H1 (cell line): ENCODE measurements at regions not wholly inside any gene's neighbourhood (a gene's known extent, or its start where the extent isn't known, plus 50 kb on each side); places are given as distances from the start of the nearest gene placed in this dataset.
A peak's percentile ranks its signal among the peaks of the same experiment; 100 is the strongest.

Experiments used
- BCL11A ChIP-seq, 2 experiments: IDR thresholded peaks; one replicate each; pipeline ENCODE4 v1.6.1; 2011; ENCODE audit warnings: low read depth in 2 of 2, low read length in 2 of 2, mild to moderate bottlenecking in 2 of 2
- CBX8 ChIP-seq: fragments of 300-800, 300-1000 bp; sonication (generic); IDR thresholded peaks from 2 replicates; pipeline ENCODE4 v1.7.1; 2016; ENCODE audit warnings: low read depth, low read length, borderline replicate concordance
- CEBPB ChIP-seq: IDR thresholded peaks from 2 replicates; pipeline ENCODE4 v1.6.1; 2012; ENCODE audit warnings: low read depth, low read length
- CHD1 ChIP-seq: IDR thresholded peaks from 2 replicates; pipeline ENCODE4 v1.6.1; 2012; ENCODE audit warnings: low read depth, low read length, improper control_type of control experiment
- CHD2 ChIP-seq: IDR thresholded peaks from 2 replicates; pipeline ENCODE4 v1.6.1; 2012; ENCODE audit warnings: low read length, improper control_type of control experiment
- CREB1 ChIP-seq: IDR thresholded peaks from 2 replicates; pipeline ENCODE4 v1.6.1; 2012; ENCODE audit warnings: inconsistent platforms
- EZH2 ChIP-seq: fragments of 200-600 bp; sonication (generic); IDR thresholded peaks from 2 replicates; pipeline ENCODE4 v1.7.1; 2012; ENCODE audit warnings: low read depth, mild to moderate bottlenecking, moderate library complexity, low read length, inconsistent platforms; ENCODE audit not compliant: severe bottlenecking
- FOSL1 ChIP-seq: IDR thresholded peaks from 2 replicates; pipeline ENCODE4 v1.6.1; 2011; ENCODE audit warnings: mild to moderate bottlenecking, low read depth, low read length, moderate library complexity; ENCODE audit not compliant: insufficient read depth
- HDAC2 ChIP-seq, 2 experiments: fragments of 300-600 bp in 1 of 2; sonication (generic) in 1 of 2; IDR thresholded peaks; 2 replicates each; pipeline ENCODE4 v1.6.1; 2011 to 2012; ENCODE audit warnings: low read depth in 2 of 2, low read length in 2 of 2, mild to moderate bottlenecking in 2 of 2, moderate library complexity in 2 of 2, borderline replicate concordance in 1 of 2, inconsistent platforms in 1 of 2
- KDM4A ChIP-seq: IDR thresholded peaks from one replicate; pipeline ENCODE4 v1.7.1; 2012; ENCODE audit warnings: low read depth, mild to moderate bottlenecking, moderate library complexity, low read length, inconsistent platforms; ENCODE audit not compliant: severe bottlenecking
- KDM5A ChIP-seq: fragments of 200-600 bp; IDR thresholded peaks from 2 replicates; pipeline ENCODE4 v1.7.1; 2012; ENCODE audit warnings: mild to moderate bottlenecking, low read length, inconsistent platforms, mixed read lengths
- NANOG ChIP-seq: IDR thresholded peaks from 2 replicates; pipeline ENCODE4 v1.6.1; 2011; ENCODE audit warnings: low read length, low read depth, mild to moderate bottlenecking, inconsistent platforms; ENCODE audit not compliant: insufficient read depth, poor library complexity, severe bottlenecking
- PHF8 ChIP-seq: fragments of 200-600 bp; sonication (generic); conservative IDR thresholded peaks from 2 replicates; pipeline ENCODE4 v1.7.1; 2012; ENCODE audit warnings: low read depth, mild to moderate bottlenecking, inconsistent platforms, low read length, moderate library complexity
- POU5F1 ChIP-seq: IDR thresholded peaks from 2 replicates; pipeline ENCODE4 v1.6.1; 2011; ENCODE audit warnings: low read depth, mild to moderate bottlenecking, low read length, moderate library complexity
- RAD21 ChIP-seq, 2 experiments: IDR thresholded peaks in 1 of 2; conservative IDR thresholded peaks in 1 of 2; 2 replicates each; pipeline ENCODE4 v1.6.1; 2011; ENCODE audit warnings: low read depth in 2 of 2, low read length in 2 of 2, improper control_type of control experiment in 1 of 2, inconsistent platforms in 1 of 2, mild to moderate bottlenecking in 1 of 2, moderate library complexity in 1 of 2
- RXRA ChIP-seq: IDR thresholded peaks from 2 replicates; pipeline ENCODE4 v1.6.1; 2011; ENCODE audit warnings: low read depth, mild to moderate bottlenecking, low read length, moderate library complexity; ENCODE audit not compliant: insufficient read depth
- SAP30 ChIP-seq: fragments of 300-600 bp; sonication (generic); IDR thresholded peaks from 2 replicates; pipeline ENCODE4 v1.7.1; 2012; ENCODE audit warnings: low read length, moderate library complexity, mild to moderate bottlenecking, inconsistent platforms; ENCODE audit not compliant: insufficient read depth, insufficient replicate concordance
- SIRT6 ChIP-seq: IDR thresholded peaks from one replicate; pipeline ENCODE4 v1.7.1; 2012; ENCODE audit warnings: low read length, inconsistent platforms
- SIX5 ChIP-seq: IDR thresholded peaks from 2 replicates; pipeline ENCODE4 v1.6.1; 2011; ENCODE audit warnings: mild to moderate bottlenecking, low read depth, low read length
- SP4 ChIP-seq: IDR thresholded peaks from 2 replicates; pipeline ENCODE4 v1.6.1; 2012; ENCODE audit warnings: low read length, inconsistent platforms
- TAF7 ChIP-seq: optimal IDR thresholded peaks from 2 replicates; pipeline ENCODE3; 2011; ENCODE audit warnings: low read depth, mild to moderate bottlenecking, inconsistent platforms, low read length, moderate library complexity, borderline replicate concordance
- TCF12 ChIP-seq: IDR thresholded peaks from 2 replicates; pipeline ENCODE4 v1.6.1; 2011; ENCODE audit warnings: low read depth, mild to moderate bottlenecking, low read length
- TEAD4 ChIP-seq: IDR thresholded peaks from 2 replicates; pipeline ENCODE4 v1.6.1; 2012; ENCODE audit warnings: low read depth, low read length, inconsistent platforms, mixed read lengths
- TF ChIP-seq, protein P1 (sequence below), 3 experiments: IDR thresholded peaks; 1 replicate in 2 of 3; 2 replicates in 1 of 3; pipeline versions ENCODE4 v1.5.1 to v1.6.1; 2011; ENCODE audit warnings: low read length in 3 of 3, mild to moderate bottlenecking in 3 of 3, inconsistent platforms in 2 of 3, low read depth in 1 of 3, moderate library complexity in 1 of 3; ENCODE audit not compliant: insufficient read depth in 1 of 3; ENCODE audit errors: control extremely low read depth in 1 of 3

DNA sequence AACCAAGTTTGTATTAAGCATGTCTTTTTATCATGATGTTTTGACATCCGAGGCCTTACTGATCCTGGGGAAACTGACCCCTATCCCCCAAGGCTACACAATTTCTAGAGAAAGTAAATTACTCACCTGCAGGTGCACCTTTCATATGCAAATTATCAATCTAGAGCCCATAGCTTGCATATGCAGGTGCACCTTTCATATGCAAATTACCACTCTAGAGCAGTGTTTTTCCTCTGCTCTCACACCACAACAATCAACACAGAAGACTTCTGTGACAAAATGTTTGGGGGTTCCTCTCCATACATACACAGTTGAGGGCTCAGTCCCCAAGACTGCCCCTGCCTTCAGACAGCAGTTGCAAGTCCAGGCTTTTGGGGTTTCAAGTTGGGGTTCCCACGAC is 203.7 kb upstream of the RORB start (continued):
- TF ChIP-seq, protein P1, sequence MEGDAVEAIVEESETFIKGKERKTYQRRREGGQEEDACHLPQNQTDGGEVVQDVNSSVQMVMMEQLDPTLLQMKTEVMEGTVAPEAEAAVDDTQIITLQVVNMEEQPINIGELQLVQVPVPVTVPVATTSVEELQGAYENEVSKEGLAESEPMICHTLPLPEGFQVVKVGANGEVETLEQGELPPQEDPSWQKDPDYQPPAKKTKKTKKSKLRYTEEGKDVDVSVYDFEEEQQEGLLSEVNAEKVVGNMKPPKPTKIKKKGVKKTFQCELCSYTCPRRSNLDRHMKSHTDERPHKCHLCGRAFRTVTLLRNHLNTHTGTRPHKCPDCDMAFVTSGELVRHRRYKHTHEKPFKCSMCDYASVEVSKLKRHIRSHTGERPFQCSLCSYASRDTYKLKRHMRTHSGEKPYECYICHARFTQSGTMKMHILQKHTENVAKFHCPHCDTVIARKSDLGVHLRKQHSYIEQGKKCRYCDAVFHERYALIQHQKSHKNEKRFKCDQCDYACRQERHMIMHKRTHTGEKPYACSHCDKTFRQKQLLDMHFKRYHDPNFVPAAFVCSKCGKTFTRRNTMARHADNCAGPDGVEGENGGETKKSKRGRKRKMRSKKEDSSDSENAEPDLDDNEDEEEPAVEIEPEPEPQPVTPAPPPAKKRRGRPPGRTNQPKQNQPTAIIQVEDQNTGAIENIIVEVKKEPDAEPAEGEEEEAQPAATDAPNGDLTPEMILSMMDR (IDR thresholded peaks at IDR 0.05; ENCODE audit: control extremely low read depth in 1 of 3, insufficient read depth in 1 of 3, low read depth in 1 of 3, low read length in 3 of 3): no peak
- TF ChIP-seq RXRA: no peak
- TF ChIP-seq KDM5A: no peak
- no peak for TF ChIP-seq CHD1
- TF ChIP-seq TEAD4: peak; percentile 38; the same call in 1 of the 2 replicates
- TF ChIP-seq FOSL1: no peak
- no peak for TF ChIP-seq CHD2
- TF ChIP-seq CREB1: no peak
- TF ChIP-seq SAP30: no peak
- no peak for TF ChIP-seq EZH2
- TF ChIP-seq NANOG: peak; percentile 65
- no peak for TF ChIP-seq RAD21 (IDR thresholded peaks at IDR 0.05 in 1 of 2, conservative IDR thresholded peaks at IDR 0.05 in 1 of 2; ENCODE audit: low read depth in 2 of 2, low read length in 2 of 2)
- TF ChIP-seq TAF7: no peak
- no peak for TF ChIP-seq KDM4A
- peak in 1 of 2 experiments; percentile 13 for TF ChIP-seq BCL11A (IDR thresholded peaks at IDR 0.05; ENCODE audit: low read depth in 2 of 2, low read length in 2 of 2)
- TF ChIP-seq POU5F1: peak; percentile 99
- peak; percentile 21 to 77; a peak in 1 of 4 replicates for TF ChIP-seq HDAC2 (IDR thresholded peaks at IDR 0.05; ENCODE audit: borderline replicate concordance in 1 of 2, low read depth in 2 of 2, low read length in 2 of 2)
- TF ChIP-seq SIX5: no peak
- no peak for TF ChIP-seq PHF8
- no peak for TF ChIP-seq CBX8
- no peak for TF ChIP-seq SP4
- TF ChIP-seq SIRT6: no peak
- TF ChIP-seq TCF12: peak; percentile 100
- no peak for TF ChIP-seq CEBPB
